OCI-LY1 (cell line): ENCODE measurements at regions not wholly inside any gene's neighbourhood (a gene's known extent, or its start where the extent isn't known, plus 50 kb on each side); places are given as distances from the start of the nearest gene placed in this dataset.

Experiments used
- H2AFZ ChIP-seq: fragments of 200-600 bp; sonication (generic), shearing (Covaris generic); 2 replicates; pipeline ENCODE4 v1.6.0; 2014; ENCODE audit warnings: antibody characterized with exemption, mild to moderate bottlenecking, low read length
- H3F3A ChIP-seq: fragments of 200-600 bp; sonication (generic), shearing (Covaris generic); 2 replicates; pipeline ENCODE4 v1.6.0; 2014; ENCODE audit warnings: mild to moderate bottlenecking, antibody characterized with exemption, low read length, moderate library complexity; ENCODE audit not compliant: insufficient read depth
- H3K27ac ChIP-seq: fragments of 200-600 bp; sonication (generic); 2 replicates; pipeline ENCODE4 v1.5.1; 2014; ENCODE audit warnings: low read length, mixed run types, mild to moderate bottlenecking, low read depth; ENCODE audit not compliant: poor library complexity, severe bottlenecking
- H3K27me3 ChIP-seq: fragments of 200-600 bp; sonication (generic); 2 replicates; pipeline ENCODE4 v1.6.0; 2014; ENCODE audit warnings: antibody characterized with exemption, mild to moderate bottlenecking, low read length, moderate library complexity; ENCODE audit not compliant: insufficient read depth
- H3K36me3 ChIP-seq: fragments of 200-600 bp; sonication (generic); 2 replicates; pipeline ENCODE4 v1.6.1; 2014; ENCODE audit warnings: mild to moderate bottlenecking, antibody characterized with exemption, low read length, moderate library complexity, mixed read lengths; ENCODE audit not compliant: insufficient read depth
- H3K4me1 ChIP-seq: fragments of 200-600 bp; sonication (generic); 2 replicates; pipeline ENCODE4 v1.5.1; 2014; ENCODE audit warnings: mild to moderate bottlenecking, low read length, moderate library complexity; ENCODE audit not compliant: insufficient read depth, severe bottlenecking
- H3K4me2 ChIP-seq: fragments of 200-600 bp; sonication (generic), shearing (Covaris generic); 2 replicates; pipeline ENCODE4 v1.6.1; 2014; ENCODE audit warnings: low read length
- H3K4me3 ChIP-seq: fragments of 200-600 bp; sonication (generic); 2 replicates; pipeline ENCODE4 v1.5.1; 2014; ENCODE audit warnings: low read length, low read depth, mild to moderate bottlenecking, mixed read lengths; ENCODE audit not compliant: poor library complexity, severe bottlenecking
- H3K79me2 ChIP-seq: fragments of 200-600 bp; shearing (Covaris generic); 2 replicates; pipeline ENCODE4 v1.6.1; 2016; ENCODE audit warnings: mixed run types, low read length, mixed read lengths; ENCODE audit not compliant: insufficient read depth
- H3K9ac ChIP-seq: fragments of 200-600 bp; sonication (generic), shearing (Covaris generic); 2 replicates; pipeline ENCODE4 v1.6.1; 2014; ENCODE audit warnings: mild to moderate bottlenecking, low read length, mixed read lengths
- H3K9me2 ChIP-seq: fragments of 200-600 bp; sonication (generic), shearing (Covaris generic); 2 replicates; pipeline ENCODE4 v1.6.1; 2014; ENCODE audit warnings: low read depth, mild to moderate bottlenecking, low read length, mixed read lengths
- H3K9me3 ChIP-seq: fragments of 200-600 bp; shearing (Covaris generic); 2 replicates; pipeline ENCODE4 v1.6.1; 2014; ENCODE audit warnings: low read length, mixed read lengths
- H4K20me1 ChIP-seq: fragments of 200-600 bp; sonication (generic), shearing (Covaris generic); 2 replicates; pipeline ENCODE4 v1.6.0; 2016; ENCODE audit warnings: mild to moderate bottlenecking, low read length; ENCODE audit not compliant: insufficient read depth
- EZH2 ChIP-seq: fragments of 200-600 bp; sonication (generic), shearing (Covaris generic); IDR thresholded peaks from 2 replicates; pipeline ENCODE4 v1.8.0; 2017; ENCODE audit warnings: borderline replicate concordance, mixed run types, mild to moderate bottlenecking, antibody characterized with exemption, low read length, moderate library complexity, mixed read lengths
- TF ChIP-seq, protein P1 (sequence below): fragments of 200-600 bp; sonication (generic), shearing (Covaris generic); IDR thresholded peaks from 2 replicates; pipeline ENCODE4 v1.5.1; 2017; ENCODE audit warnings: mild to moderate bottlenecking, antibody characterized with exemption, low read length, moderate library complexity, mixed read lengths

DNA sequence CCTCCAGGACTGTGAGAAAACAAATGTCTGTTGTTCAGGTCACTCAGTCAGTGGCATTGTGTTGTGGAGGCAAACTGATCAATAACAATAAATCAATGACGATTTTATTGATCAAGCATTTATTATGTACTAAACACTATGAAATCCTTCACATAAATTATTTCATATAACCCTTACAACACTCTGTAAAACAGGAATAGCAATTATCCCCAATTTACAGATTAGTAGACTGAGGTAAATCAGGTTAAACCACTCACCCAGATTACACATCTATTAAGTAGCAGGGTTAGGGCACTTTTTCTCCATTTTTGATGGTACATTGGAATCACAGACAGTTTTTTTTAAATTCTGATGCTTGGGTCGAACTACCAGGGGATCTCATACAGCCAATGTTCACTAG lies 372.8 kb upstream of the MAF start:
- Histone ChIP-seq H3F3A (no peaks in the 10 kb centered on the region), H3K27me3 (no peaks in the 10 kb centered on the region), H3K36me3 (no peaks in the 10 kb centered on the region), H3K9me2 (no peaks in the 10 kb centered on the region), H4K20me1 (no peaks in the 10 kb centered on the region), H3K4me3 (no peak overlapping the region), H3K4me2 (no peak overlapping the region), H3K79me2 (no peaks in the 10 kb centered on the region), H3K9me3 (no peaks in the 10 kb centered on the region), H2AFZ (no peak overlapping the region), H3K27ac (no peak overlapping the region), H3K4me1 (no peaks in the 10 kb centered on the region), H3K9ac (no peak overlapping the region)
- no peak for TF ChIP-seq EZH2
- TF ChIP-seq, protein P1, sequence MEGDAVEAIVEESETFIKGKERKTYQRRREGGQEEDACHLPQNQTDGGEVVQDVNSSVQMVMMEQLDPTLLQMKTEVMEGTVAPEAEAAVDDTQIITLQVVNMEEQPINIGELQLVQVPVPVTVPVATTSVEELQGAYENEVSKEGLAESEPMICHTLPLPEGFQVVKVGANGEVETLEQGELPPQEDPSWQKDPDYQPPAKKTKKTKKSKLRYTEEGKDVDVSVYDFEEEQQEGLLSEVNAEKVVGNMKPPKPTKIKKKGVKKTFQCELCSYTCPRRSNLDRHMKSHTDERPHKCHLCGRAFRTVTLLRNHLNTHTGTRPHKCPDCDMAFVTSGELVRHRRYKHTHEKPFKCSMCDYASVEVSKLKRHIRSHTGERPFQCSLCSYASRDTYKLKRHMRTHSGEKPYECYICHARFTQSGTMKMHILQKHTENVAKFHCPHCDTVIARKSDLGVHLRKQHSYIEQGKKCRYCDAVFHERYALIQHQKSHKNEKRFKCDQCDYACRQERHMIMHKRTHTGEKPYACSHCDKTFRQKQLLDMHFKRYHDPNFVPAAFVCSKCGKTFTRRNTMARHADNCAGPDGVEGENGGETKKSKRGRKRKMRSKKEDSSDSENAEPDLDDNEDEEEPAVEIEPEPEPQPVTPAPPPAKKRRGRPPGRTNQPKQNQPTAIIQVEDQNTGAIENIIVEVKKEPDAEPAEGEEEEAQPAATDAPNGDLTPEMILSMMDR, result no peak

DNA sequence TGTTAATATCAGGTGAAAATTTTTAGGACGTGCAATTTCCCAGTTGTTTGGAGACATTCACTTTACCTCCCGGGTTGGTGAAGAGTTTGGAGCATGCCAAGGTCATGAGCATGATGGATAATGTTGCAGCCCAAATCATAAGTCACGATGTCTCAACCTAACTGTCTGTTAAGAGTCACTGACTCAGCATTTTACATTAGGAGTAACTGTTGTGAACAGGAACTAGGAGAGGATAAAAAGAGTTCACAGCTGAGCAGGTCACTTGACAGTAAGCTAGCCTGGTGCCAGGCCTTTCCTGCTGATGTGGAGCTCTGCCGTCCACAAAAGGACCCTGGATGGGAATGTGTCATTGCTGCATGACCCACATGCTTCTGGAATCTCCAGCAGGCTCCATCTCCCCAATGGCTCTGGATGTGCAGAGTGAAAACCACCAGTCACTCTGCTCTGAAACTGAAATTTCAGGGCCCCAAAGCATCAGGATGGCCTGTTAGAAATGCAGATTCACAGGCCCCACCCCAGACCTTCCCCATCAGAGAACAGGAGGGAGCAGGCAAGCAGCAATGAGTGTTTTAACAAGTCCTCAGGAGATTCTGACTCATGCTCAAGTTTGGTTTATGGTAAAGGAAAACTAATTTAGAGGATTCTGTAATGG lies 371.6 kb upstream of the MAF start:
- Histone ChIP-seq H3K9me3 (no peaks in the 10 kb centered on the region), H3K4me3 (no peak overlapping the region), H3K36me3 (no peaks in the 10 kb centered on the region), H3K4me1 (no peaks in the 10 kb centered on the region), H3K27ac (no peak overlapping the region), H2AFZ (no peak overlapping the region), H3F3A (no peaks in the 10 kb centered on the region), H3K79me2 (no peaks in the 10 kb centered on the region), H3K9ac (no peak overlapping the region), H3K4me2 (no peak overlapping the region), H4K20me1 (no peaks in the 10 kb centered on the region), H3K27me3 (no peaks in the 10 kb centered on the region), H3K9me2 (no peaks in the 10 kb centered on the region)
- TF ChIP-seq EZH2, result no peak
- TF ChIP-seq, protein P1, result no peak

GRCh38 chr16:79971237-79971572 lies 370.7 kb upstream of the MAF start:
- H3K9me2 ChIP-seq, result no peaks in the 10 kb centered on the region
- H3K9me3 ChIP-seq, result no peaks in the 10 kb centered on the region
- H2AFZ ChIP-seq, result no peak overlapping the region
- H3K27ac ChIP-seq, result no peak overlapping the region
- no peaks in the 10 kb centered on the region for H3K79me2 ChIP-seq
- no peaks in the 10 kb centered on the region for H3K4me1 ChIP-seq
- no peak overlapping the region for H3K9ac ChIP-seq
- no peaks in the 10 kb centered on the region for H3K27me3 ChIP-seq
- H3K36me3 ChIP-seq, result no peaks in the 10 kb centered on the region
- H3K4me3 ChIP-seq, result no peak overlapping the region
- H3K4me2 ChIP-seq, result no peak overlapping the region
- H4K20me1 ChIP-seq, result no peaks in the 10 kb centered on the region
- TF ChIP-seq, protein P1, result no peak
- no peak for TF ChIP-seq EZH2
- no peaks in the 10 kb centered on the region for H3F3A ChIP-seq
